CD4-positive, alpha-beta T cell treated with Interleukin-6 at 100 ng/mL for 8 hours (primary cell): ENCODE measurements at regions not wholly inside any gene's neighbourhood (a gene's known extent, or its start where the extent isn't known, plus 50 kb on each side); places are given as distances from the start of the nearest gene placed in this dataset.

Experiments used
- DNase-seq: peaks from one replicate; pipeline ENCODE4 v3.0.0-alpha.2; 2020; ENCODE audit warnings: mixed read lengths, low spot score

DNA sequence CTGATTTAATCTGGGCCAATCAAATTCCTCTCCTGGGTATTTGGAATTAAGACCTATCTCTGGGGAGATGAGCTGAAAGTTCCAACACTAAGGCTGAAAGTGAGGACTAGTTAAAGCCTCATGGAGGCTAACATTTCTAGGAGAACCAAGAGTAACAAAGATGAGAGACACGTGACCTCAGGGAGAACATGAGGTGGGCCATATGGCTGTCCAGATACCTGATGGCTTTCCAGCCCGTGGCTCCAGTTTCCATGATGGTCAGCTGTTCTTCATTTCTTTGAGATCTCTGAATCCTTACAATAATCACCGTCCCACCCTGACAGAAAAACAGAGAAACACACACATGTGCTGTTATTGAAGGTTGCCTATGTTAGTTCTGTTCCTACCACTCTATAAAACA is 66.1 kb downstream of the LEPR start:
- no peak for DNase-seq

DNA sequence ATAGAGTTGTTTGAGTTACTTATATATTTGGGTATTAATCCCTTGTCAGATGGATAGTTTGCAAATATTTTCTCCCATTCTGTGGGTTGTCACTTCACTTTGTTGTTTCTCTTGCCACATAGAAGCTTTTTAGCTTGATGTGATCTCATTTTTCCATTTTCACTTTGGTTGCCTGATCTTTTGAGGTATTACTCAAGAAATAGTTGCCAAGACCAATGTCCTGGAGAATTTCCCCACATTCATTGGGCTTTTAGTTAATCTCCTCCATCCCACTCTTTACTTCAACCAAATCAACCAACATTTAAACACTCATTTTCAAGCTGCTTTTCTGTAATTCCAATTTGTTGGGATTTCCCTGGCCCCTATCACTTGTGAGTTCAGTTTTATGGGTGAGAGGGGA is 69.0 kb downstream of the LEPR start:
- no peak for DNase-seq

DNA sequence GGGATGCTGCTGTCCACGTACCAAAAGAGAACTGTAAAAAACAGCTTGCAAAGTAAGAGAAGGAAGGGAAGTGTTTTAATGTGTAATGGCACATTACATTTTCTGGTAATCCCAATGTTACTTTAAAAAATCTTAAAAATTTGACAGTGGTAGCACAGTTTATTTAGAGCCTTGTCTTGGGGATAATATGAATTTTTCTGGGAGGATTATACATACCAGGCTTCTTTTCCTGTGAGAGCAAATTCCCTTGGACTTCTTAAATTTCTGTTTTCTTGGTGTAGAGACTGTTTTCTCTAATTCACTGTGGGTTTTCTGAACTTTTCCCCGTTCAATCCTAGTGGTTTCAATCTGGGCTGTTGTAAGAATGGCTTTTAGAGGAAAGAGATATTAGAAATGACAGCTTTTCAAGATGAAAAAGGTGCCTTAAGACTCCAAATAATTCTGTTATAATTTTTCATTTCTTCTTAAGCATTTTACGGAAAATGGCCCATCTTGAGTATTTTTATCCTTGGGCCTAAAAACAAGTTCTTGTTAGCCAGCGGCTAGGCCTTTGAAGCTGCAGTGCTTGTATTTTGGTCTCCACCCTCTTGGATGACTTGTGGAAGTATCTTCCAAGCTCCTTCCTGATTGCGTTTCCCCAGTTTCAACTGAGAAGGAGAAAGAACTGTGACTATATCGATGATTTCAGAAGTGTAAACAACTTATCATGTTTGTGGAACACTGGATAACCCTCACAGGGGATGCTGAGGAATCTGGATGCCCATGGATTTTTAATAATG is 70.0 kb downstream of the LEPR start:
- DNase-seq = no peak

DNA sequence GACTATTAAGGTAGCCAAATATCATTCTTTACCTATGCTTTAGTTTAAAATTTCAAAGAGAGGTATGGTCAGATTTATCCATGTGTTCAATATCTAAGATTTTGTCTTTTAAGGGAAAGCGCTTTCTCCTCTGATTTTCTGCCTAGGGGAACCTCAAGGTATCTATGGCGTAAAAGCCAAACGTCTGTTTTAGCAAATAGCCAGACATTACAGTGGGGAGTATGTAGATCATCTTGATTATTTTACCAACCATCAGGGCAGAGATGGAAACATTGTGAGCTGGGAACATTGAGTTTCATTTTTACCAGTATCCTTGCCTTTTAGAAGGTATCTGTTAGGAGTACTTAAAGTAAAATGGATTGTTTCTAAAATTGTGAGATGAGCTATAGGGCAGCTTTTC is 71.0 kb downstream of the LEPR start:
- DNase-seq = no peak

DNA sequence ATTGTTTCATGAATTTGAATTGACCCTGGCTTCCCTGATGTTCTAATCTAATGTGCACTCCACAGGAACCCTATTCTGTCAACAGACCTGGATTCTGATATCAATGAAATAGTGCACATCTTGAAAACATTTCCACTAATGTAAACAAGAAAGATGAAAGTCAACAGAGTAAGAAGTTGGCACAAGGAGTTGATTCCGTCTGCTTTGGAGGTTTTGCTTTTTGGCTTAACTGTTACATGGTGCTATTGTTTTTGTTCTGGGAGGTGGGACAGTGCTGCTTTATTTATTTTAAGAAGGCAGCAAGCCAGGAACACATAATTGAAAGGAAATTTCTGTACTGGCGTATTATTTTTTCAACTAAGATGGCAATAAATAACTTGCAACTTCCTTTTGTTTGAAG is 73.3 kb downstream of the LEPR start:
- DNase-seq = no peak

DNA sequence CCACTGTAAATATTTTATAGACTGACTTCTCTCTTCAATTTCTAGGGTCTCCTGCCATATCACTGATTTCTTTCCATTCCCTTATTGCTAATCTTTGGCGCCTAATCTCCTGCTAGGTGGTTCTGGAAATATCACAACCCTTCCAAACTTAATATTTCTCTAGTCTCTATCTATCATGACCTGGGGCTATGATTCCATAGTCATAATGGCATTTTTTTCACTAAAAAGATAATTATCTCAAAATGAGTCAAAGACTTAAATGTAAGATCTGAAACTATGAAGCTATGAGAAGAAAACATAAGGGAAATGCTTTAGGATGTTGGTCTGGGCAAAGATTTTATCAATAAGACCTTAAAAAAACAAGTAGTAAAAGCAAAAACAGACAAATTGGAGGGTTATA is 74.2 kb downstream of the LEPR start:
- no peak for DNase-seq

DNA sequence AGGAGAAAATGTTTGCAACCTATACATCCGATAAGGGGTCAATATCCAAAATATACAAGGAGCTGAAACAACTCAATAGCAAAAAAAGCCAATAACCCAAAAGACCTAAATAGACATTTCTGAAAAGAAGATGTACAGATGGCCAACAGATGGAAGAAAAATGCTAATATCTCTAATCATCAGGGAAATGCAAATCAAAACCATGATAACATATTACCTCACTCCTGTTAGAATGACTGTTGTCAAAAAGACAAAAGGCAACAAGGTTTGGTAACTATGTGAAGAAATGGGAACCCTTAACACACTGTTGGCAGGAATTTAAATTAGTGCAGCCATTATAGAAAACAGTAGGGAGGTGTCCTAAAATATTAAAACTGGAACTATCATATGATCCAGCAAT is 74.7 kb downstream of the LEPR start:
- DNase-seq = no peak

DNA sequence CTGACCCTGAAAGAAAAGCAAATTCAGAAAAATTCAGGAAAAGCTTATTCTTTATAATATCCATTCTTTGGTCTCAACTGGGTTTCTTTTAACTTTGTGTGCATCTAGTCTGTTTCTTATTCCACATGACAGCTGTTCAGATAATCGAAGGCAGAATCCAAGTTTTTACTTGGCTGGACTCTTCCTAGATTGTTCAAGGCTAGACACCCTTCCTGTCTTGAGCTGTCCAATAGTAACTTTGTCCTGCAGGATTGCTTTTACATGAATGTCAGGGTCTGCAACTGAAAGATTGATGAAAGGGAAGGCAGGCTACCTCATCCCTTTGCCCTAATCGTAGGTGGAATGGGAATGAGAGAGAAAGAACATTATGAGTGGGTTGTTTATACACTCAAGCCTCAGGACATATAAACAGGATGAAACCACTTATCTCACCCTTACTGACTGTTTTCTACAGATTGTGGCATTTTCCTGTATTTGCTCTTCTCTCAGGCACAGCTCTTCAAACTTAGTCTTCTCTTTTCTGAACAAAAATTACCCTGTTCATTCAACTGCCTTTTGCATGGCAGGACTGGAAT is 76.9 kb downstream of the LEPR start:
- DNase-seq = no peak

DNA sequence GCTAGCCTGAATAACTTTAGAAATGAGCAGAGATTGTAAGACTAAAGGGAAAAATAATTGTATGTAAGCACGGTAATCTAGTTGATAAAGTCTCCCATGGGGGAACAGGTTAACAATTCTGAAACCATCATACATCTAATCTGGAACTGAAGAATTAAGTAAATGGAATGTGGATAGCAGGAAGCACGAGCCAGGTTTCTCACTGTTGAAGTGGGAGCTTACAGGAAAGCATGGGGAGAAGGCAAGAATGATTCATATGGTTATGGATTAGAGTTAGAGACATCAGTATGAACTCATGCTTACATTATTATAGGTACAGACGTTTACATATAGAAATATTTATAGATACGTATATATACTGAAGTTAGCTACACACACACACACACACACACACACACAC is 83.0 kb downstream of the LEPR start:
- DNase-seq = no peak

DNA sequence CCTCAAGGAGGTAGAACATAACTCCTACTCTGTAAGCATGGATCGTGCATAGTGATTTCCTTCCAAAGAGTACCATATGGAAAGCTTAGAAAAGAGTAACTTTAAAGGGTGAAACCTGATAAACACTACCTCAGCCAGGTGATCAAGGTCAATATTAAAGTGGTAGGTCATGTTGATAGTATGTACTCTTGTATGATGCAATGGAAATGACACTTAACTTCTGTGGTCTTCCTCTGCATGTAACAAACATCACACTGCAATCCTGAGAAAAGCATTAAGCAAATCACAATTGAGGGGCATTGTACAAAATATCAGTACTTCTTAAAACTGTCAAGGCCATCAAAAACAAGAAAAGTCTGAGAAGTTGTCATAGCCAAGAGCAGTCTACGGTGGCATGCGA is 83.8 kb downstream of the LEPR start:
- DNase-seq = no peak

DNA sequence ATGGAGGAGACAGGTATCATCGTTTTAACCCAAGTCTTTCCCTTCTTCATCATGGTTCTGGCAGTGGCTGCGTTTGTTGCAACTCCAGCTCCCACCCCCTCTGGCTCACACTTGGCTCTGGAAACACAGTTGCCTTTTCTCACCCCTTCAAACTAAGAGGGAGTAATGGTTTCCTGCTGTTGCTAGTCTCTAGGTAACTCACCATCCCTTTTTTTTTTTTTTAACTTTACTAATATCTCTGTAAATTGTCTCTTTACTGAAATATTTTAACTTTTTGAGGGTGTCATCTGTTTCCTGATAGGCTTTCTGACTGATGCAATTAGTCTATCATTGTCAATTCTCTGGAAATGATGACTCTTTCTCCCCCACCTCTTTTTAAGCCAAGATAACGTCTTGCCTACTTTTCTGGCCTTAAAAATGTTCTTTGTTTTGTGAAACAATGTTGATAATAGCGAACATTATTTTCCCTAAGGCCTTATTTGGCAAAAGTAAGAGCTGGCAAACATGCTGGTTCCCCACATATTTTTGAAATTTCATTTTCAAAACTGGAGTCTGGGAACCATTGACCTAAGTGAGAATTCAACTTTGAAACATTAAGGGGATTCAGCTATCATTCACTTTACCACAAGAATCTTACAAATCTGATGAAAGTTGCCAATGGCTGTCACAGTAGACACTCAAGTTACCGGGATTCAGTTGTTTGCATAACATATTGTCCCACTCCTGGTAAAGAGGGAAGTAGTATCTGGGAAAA is 85.3 kb downstream of the LEPR start:
- DNase-seq = no peak

DNA sequence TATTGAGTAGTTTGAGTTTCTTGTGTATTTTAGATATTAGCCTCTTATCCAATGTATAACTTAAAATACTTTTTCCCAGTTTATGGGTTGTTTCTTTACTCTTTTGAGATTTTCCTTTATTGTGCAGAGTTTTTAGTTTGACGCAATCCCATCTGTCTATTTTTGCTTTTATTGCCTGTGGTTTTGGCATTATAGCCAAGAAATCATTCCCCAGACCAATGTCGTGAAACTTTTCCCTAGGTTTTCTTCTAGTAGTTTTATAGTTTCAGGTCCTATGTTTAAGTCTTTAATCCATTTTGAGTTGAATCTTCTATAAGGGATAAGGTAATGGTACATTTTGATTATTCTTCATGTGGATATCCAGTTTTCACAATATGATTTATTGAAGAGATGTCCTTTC is 87.6 kb downstream of the LEPR start:
- no peak for DNase-seq

DNA sequence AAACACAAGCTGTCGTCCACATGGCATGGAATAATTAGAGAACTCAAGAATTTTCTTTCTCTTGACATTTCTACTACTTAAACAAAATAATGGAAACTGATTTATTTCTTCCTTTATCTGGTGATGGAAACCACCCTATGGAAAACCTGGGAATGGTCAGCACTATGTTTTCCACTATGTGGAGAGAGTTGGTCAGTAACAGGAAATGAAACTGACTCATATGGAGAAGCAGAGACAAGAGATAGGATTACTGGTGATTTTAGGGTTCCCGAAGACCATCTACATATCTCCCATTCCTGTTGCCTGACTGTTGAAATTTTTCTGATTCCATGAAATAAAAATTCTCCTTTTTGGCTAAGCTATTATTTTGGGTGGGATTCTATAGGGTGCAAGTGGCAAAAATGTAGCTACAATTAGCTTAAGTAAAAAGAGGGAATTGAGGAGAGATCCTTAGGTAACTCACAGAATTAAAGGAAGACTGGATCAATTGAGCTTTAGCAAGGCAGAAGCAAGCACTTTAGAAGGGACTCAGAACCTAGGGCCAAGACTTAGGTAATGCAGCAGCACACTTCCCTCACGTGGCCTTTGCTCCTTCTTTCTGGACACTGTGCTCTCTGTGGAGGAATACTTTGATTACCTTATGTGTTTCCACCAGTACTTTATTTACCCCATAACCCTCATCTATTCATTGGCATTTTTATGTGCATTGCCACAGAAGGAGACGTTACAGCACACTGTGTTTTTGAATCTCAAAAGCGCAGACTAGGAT is 89.6 kb downstream of the LEPR start:
- no peak for DNase-seq

DNA sequence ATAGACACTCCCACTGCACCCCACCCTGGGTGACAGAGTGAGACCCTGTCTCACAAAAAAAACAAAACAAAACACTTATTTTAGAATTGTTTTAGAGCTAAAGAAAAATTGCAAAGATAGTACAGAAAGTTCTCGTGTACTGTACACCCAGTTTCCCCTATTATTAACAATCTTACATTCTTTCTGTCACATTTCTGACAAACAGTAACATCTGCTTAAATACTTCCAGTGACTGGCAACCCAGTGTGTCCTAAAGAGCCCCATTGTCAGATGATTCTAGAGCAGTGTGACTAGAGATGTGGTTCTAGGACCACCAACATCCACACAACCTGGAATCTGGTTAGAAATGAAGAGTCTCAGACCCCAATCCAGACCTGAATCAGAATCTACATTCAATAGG is 90.5 kb downstream of the LEPR start:
- DNase-seq = no peak

DNA sequence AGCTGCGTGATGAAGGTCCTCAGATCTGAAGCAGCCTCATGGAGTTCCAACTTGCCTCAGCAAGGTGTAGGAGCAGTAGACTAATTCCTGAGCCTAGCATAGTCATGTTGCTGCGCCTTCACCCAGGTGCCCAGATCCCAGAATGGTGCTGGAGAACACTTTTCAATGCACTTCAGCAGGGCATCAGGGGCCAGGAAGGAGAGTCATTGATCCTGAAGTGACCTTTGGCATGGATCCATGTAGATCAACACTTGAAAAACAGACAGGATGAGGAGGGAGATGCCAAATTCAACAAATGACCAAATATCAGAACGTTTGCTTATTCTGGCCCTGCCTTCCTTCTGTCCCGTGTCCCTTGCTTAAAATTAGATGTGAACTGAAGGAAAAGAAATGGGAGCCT is 91.9 kb downstream of the LEPR start:
- no peak for DNase-seq

DNA sequence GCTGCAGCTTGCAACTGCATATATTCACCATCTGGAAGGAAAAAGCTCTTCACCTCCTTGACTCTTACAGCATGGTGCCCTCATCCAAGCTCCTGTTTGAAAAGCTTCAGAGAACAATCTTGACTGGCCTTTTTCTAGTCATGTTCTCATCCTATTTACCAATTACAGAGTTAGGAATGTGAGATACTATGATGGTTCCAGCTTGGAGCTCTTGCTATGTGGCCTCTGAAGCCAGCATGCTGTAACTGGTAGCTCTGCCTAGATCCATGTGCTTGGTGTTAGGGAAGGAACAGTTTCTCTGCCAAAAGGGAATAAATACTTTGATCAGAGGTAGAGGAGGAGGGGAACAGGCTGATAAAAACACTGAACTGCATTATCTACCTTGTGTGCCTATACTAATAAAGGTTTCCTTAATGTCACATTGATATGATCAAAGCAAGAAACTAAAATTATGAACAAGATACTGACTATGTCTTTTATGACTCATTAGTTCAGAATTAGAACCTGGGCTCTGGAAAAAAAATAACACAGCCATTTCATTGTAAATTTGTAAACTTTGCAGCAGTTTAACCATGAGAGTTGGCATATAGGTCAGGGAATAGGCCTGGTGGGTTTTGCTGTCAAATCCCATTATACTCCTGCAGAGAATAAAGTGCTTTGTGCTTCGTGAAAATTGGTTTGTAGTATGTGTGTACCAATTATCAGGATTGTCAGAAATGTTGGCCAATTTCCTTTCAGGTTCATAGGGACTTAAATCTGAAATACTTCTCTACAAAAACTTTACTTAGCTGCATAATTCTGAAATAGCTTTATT is 92.7 kb downstream of the LEPR start:
- DNase-seq = no peak

DNA sequence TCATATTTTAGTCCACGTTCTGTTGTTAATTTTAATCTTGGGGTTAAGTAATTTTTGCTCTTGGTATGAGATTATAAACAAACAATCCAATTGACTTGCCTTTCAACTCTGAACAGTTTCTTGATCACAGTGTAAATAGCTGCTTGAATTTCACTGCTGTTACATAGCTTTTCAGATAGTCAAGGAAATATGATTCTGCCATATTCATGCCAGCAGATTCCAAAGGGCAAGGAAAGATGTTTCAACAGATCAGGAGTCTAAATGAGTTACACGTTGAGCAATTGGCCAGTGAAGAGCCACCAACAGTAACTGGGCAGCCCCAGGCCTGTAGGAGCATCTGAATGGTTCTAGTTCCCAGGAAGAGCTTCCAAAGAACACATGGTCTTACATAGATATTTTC is 93.6 kb downstream of the LEPR start:
- no peak for DNase-seq

DNA sequence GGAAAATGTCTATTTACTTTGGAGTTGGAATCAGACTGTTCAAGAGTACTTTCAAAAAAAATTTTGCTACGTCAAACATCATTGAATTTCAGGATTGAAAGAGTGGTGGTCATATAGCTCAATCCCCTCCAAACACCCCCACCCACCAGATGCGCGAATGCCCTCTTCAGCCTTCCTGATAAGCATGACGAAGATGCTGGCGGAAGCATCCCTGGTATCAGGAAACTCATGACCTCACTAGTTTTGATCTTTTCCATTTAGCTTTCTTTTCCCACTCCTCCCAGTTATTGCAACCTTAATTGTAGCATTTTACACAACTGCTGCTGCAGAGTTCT is 104.4 kb downstream of the LEPR start:
- DNase-seq = no peak

DNA sequence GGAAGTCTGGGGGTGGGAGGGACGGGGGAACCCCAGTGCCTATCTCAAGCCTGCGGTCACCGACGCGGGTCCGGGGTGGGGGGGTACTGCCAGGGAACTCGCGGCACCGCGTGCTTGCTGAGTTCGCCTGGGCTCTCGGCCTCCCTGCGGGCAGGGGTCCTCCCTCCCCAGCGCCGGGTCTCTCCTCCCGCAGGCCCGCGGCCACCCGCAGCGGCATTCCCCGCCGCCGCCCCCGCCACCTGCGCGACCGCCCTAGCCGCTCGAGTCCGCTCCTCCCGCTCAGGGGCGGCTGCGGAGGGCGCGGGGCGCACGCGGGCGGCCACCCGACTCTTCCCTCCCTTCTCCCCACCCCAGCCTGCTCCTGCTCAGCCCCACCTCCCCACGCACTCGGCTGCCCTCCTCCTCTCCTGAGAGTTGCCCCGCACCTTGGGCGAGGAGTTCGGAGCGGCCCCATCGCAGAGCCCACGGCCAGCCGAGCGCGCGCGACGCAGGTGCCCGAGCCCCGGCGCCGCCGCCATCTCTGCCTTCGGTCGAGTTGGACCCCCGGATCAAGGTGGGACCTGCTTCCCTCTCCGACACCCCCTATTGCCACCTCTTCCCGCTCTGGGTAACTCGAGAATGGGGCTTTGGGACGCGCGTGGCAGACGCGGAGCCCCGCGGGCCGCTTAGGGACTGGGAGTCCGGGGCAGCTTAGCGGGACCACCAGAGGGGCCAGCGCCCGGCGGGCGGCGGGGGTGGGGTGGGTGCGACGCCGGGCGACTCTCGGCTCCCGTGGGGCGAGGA is 105.0 kb downstream of the LEPR start:
- no peak for DNase-seq

DNA sequence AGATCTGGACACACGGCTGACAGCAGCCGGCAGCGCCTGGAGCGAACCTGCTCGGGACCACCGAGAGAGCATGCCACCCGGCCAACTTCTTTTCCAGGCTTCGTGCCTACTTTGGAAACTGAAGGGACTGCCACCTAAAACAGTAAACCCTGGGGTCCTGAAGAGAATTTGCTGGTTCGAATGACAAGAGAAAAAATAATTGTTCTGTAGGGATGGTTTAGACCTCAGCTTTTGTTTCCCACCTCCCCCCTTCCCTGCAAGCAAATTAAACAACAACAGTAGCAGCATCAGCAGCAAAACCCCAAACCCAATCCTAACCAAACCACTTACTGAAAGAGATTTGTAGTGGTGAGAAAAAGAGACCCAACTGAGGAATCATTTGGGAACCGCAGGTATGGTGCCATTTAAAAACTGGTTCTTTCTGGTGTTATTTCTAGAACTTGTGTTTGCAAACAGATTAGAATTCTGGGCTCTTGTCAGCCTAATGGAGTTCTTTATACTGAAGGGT is 105.6 kb downstream of the LEPR start:
- DNase-seq = no peak

DNA sequence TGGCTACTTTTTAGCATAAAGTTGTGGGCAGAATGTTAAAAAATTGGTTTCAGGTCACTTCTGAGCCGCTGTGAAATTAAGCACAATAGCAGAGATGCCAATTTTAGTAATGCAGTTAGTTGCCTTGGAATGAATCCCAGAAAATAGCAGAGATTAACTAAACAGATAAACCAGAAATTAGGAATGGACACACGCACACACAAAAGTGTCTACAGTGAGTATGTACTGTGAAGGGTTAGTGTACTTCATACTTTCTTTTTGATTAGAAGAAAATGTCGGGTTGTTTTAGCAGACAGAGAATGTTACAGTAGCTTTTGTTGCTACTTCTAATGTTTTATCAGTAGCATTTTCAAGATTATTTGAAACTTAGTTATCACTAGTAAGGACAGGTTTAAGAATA is 106.7 kb downstream of the LEPR start:
- no peak for DNase-seq
